GM23248 (cell line): ENCODE measurements at regions not wholly inside any gene's neighbourhood (a gene's known extent, or its start where the extent isn't known, plus 50 kb on each side); places are given as distances from the start of the nearest gene placed in this dataset.

Experiments used
- EZH2 ChIP-seq: fragments of 200-600 bp; sonication (generic); IDR thresholded peaks from 2 replicates; pipeline ENCODE4 v1.6.1; 2018; ENCODE audit warnings: antibody characterized with exemption, mild to moderate bottlenecking; ENCODE audit not compliant: insufficient read depth, poor library complexity, severe bottlenecking
- EZH2phosphoT487 ChIP-seq: fragments of 200-600 bp; sonication (generic); IDR thresholded peaks from 2 replicates; pipeline ENCODE4 v1.6.1; 2018; ENCODE audit warnings: antibody characterized with exemption, moderate library complexity, mild to moderate bottlenecking, low read depth; ENCODE audit not compliant: insufficient read depth

- no peak for TF ChIP-seq EZH2phosphoT487
- no peak for TF ChIP-seq EZH2
Observed at GRCh38 chr3:137106612-137107240, 148.9 kb downstream of the IL20RB start.
